HEK293 (cell line): ENCODE measurements at regions not wholly inside any gene's neighbourhood (a gene's known extent, or its start where the extent isn't known, plus 50 kb on each side); places are given as distances from the start of the nearest gene placed in this dataset.

Experiments
- MEIS1 ChIP-seq: sonication (generic); formaldehyde crosslinking; IDR thresholded peaks from 2 replicates; pipeline ENCODE4 v1.8.1; 2022; ENCODE audit warnings: missing genetic modification reagents, mild to moderate bottlenecking, borderline replicate concordance
- OSR2 ChIP-seq: fragments of 450-650 bp; formaldehyde crosslinking; IDR thresholded peaks from 2 replicates; pipeline ENCODE4 v1.5.1; 2016; ENCODE audit warnings: missing biosample characterization, missing genetic modification characterization
- PRDM6 ChIP-seq: fragments of 450-650 bp; formaldehyde crosslinking; IDR thresholded peaks from 2 replicates; pipeline ENCODE4 v1.5.1; 2017; ENCODE audit warnings: missing biosample characterization, missing genetic modification characterization
- REST ChIP-seq: fragments of 450-650 bp; formaldehyde crosslinking; IDR thresholded peaks from 2 replicates; pipeline ENCODE4 v1.5.1; 2016; ENCODE audit warnings: missing biosample characterization, missing genetic modification characterization
- SALL2 ChIP-seq: fragments of 450-650 bp; formaldehyde crosslinking; IDR thresholded peaks from 2 replicates; pipeline ENCODE4 v1.5.0; 2017; ENCODE audit warnings: missing biosample characterization, mild to moderate bottlenecking, missing genetic modification characterization, borderline replicate concordance
- SCRT1 ChIP-seq: fragments of 450-650 bp; formaldehyde crosslinking; IDR thresholded peaks from 2 replicates; pipeline ENCODE4 v1.5.1; 2016; ENCODE audit warnings: missing biosample characterization, missing genetic modification characterization, borderline replicate concordance
- ZBTB1 ChIP-seq: fragments of 450-650 bp; formaldehyde crosslinking; IDR thresholded peaks from 2 replicates; pipeline ENCODE4 v1.5.1; 2016; ENCODE audit warnings: missing biosample characterization, missing genetic modification characterization
- ZFP3 ChIP-seq: fragments of 450-650 bp; formaldehyde crosslinking; IDR thresholded peaks from 2 replicates; pipeline ENCODE4 v1.5.1; 2016; ENCODE audit warnings: low read depth, missing biosample characterization, missing genetic modification characterization
- ZFP37 ChIP-seq: fragments of 450-650 bp; formaldehyde crosslinking; IDR thresholded peaks from 2 replicates; pipeline ENCODE4 v1.5.1; 2016; ENCODE audit warnings: missing biosample characterization, missing genetic modification characterization
- ZNF10 ChIP-seq: fragments of 450-650 bp; formaldehyde crosslinking; IDR thresholded peaks from 2 replicates; pipeline ENCODE4 v1.5.1; 2017; ENCODE audit warnings: missing biosample characterization, missing genetic modification characterization
- ZNF121 ChIP-seq: fragments of 450-650 bp; formaldehyde crosslinking; IDR thresholded peaks from 2 replicates; pipeline ENCODE4 v1.5.1; 2016; ENCODE audit warnings: missing biosample characterization, missing genetic modification characterization
- ZNF184 ChIP-seq: fragments of 450-650 bp; IDR thresholded peaks from 2 replicates; pipeline ENCODE4 v1.5.1; 2018; ENCODE audit warnings: missing biosample characterization, mild to moderate bottlenecking, missing genetic modification characterization
- ZNF311 ChIP-seq: fragments of 450-650 bp; formaldehyde crosslinking; IDR thresholded peaks from 2 replicates; pipeline ENCODE4 v1.5.1; 2017; ENCODE audit warnings: missing biosample characterization, missing genetic modification characterization, borderline replicate concordance
- ZNF366 ChIP-seq: fragments of 450-650 bp; formaldehyde crosslinking; conservative IDR thresholded peaks from 2 replicates; pipeline ENCODE4 v1.5.1; 2016; ENCODE audit warnings: missing biosample characterization, missing genetic modification characterization
- ZNF37A ChIP-seq: fragments of 450-650 bp; IDR thresholded peaks from 2 replicates; pipeline ENCODE4 v1.5.1; 2018; ENCODE audit warnings: missing biosample characterization, missing genetic modification characterization
- ZNF48 ChIP-seq: fragments of 450-650 bp; formaldehyde crosslinking; IDR thresholded peaks from 2 replicates; pipeline ENCODE4 v1.5.1; 2016; ENCODE audit warnings: missing biosample characterization, missing genetic modification characterization
- ZNF529 ChIP-seq: fragments of 450-650 bp; formaldehyde crosslinking; IDR thresholded peaks from 2 replicates; pipeline ENCODE4 v1.5.1; 2017; ENCODE audit warnings: missing genetic modification characterization, missing biosample characterization; ENCODE audit not compliant: insufficient replicate concordance
- ZNF658 ChIP-seq: fragments of 450-650 bp; formaldehyde crosslinking; IDR thresholded peaks from 2 replicates; pipeline ENCODE4; 2016; ENCODE audit warnings: missing biosample characterization, missing genetic modification characterization
- ZNF768 ChIP-seq: fragments of 450-650 bp; formaldehyde crosslinking; IDR thresholded peaks from 2 replicates; pipeline ENCODE4 v1.5.1; 2018; ENCODE audit warnings: missing biosample characterization, mild to moderate bottlenecking, missing genetic modification characterization
- TF ChIP-seq, protein P1 (sequence below): fragments of 450-650 bp; formaldehyde crosslinking; IDR thresholded peaks from 2 replicates; pipeline ENCODE4 v1.5.1; 2016; ENCODE audit warnings: missing biosample characterization, missing genetic modification characterization
- TF ChIP-seq, protein P2 (sequence below): fragments of 450-650 bp; formaldehyde crosslinking; IDR thresholded peaks from 2 replicates; pipeline ENCODE4 v1.5.1; 2017; ENCODE audit warnings: missing biosample characterization, missing genetic modification characterization
- TF ChIP-seq, protein P3 (sequence below): fragments of 450-650 bp; formaldehyde crosslinking; IDR thresholded peaks from 2 replicates; pipeline ENCODE4 v1.5.1; 2017; ENCODE audit warnings: missing biosample characterization, missing genetic modification characterization

- TF ChIP-seq ZNF48 (tag by site-specific recombination), result no peak
- no peak for TF ChIP-seq ZBTB1 (tag by site-specific recombination)
- no peak for TF ChIP-seq ZNF311 (tag by site-specific recombination)
- TF ChIP-seq ZNF366 (tag by site-specific recombination), result no peak
- TF ChIP-seq ZFP3 (tag by site-specific recombination), result no peak
- no peak for TF ChIP-seq ZNF121 (tag by site-specific recombination)
- TF ChIP-seq, protein P1, sequence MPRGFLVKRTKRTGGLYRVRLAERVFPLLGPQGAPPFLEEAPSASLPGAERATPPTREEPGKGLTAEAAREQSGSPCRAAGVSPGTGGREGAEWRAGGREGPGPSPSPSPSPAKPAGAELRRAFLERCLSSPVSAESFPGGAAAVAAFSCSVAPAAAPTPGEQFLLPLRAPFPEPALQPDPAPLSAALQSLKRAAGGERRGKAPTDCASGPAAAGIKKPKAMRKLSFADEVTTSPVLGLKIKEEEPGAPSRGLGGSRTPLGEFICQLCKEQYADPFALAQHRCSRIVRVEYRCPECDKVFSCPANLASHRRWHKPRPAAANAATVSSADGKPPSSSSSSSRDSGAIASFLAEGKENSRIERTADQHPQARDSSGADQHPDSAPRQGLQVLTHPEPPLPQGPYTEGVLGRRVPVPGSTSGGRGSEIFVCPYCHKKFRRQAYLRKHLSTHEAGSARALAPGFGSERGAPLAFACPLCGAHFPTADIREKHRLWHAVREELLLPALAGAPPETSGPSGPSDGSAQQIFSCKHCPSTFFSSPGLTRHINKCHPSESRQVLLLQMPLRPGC (tag by site-specific recombination), result no peak
- TF ChIP-seq ZNF184 (tag by site-specific recombination), result no peak
- TF ChIP-seq SCRT1 (tag by site-specific recombination), result no peak
- TF ChIP-seq ZFP37 (tag by site-specific recombination), result no peak
- TF ChIP-seq MEIS1 (CRISPR knock-in tag), result no peak
- TF ChIP-seq ZNF529, result no peak
- no peak for TF ChIP-seq ZNF768 (tag by site-specific recombination)
- no peak for TF ChIP-seq REST (tag by site-specific recombination)
- TF ChIP-seq, protein P2, sequence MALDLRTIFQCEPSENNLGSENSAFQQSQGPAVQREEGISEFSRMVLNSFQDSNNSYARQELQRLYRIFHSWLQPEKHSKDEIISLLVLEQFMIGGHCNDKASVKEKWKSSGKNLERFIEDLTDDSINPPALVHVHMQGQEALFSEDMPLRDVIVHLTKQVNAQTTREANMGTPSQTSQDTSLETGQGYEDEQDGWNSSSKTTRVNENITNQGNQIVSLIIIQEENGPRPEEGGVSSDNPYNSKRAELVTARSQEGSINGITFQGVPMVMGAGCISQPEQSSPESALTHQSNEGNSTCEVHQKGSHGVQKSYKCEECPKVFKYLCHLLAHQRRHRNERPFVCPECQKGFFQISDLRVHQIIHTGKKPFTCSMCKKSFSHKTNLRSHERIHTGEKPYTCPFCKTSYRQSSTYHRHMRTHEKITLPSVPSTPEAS (tag by site-specific recombination), result no peak
- no peak for TF ChIP-seq ZNF10 (tag by site-specific recombination)
- TF ChIP-seq ZNF37A, result no peak
- TF ChIP-seq OSR2 (tag by site-specific recombination), result peak; percentile 47; the same call in 1 of the 2 replicates
- TF ChIP-seq, protein P3, sequence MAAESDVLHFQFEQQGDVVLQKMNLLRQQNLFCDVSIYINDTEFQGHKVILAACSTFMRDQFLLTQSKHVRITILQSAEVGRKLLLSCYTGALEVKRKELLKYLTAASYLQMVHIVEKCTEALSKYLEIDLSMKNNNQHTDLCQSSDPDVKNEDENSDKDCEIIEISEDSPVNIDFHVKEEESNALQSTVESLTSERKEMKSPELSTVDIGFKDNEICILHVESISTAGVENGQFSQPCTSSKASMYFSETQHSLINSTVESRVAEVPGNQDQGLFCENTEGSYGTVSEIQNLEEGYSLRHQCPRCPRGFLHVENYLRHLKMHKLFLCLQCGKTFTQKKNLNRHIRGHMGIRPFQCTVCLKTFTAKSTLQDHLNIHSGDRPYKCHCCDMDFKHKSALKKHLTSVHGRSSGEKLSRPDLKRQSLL (tag by site-specific recombination), result 0 out of 2 replicates have a peak, but pooled peaks have one; percentile 7
- TF ChIP-seq SALL2 (tag by site-specific recombination), result no peak
- TF ChIP-seq PRDM6 (tag by site-specific recombination), result peak; percentile 42
- no peak for TF ChIP-seq ZNF658 (tag by site-specific recombination)
- TF ChIP-seq, all 188 proteins: peak for 14
These were observed 193.2 kb downstream of the LRRN1 start (continued) for GRCh38 chr3:3992312-3992874.
